ENCODE measurements at regions not wholly inside any gene's neighbourhood (a gene's known extent, or its start where the extent isn't known, plus 50 kb on each side); places are given as distances from the start of the nearest gene placed in this dataset.
A peak's percentile ranks its signal among the peaks of the same experiment; 100 is the strongest.

DNA sequence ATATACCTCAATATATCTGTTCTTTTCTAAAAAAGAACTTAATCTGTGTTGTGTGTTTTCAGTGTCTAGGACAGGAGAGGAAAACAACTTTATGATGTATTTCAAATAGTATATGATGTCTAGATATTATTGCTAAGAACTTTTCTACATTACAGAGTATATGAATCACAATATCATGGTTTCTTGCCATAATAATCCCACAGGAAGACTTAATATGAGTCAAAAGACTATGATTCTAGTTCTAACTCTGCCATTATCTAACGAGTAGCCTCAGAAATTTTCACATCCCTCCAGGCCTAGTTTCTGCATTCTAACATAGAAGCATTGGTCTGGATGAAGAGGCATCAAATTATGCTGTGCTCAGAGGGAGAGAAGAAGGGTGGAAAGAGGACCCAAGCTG is 107.7 kb upstream of the SPRED1 start:
- Histone ChIP-seq H4K20me1 (ENCODE audit: insufficient read depth, poor library complexity, severe bottlenecking) (no peaks in the 10 kb centered on the region), H3K27me3 (no peaks in the 10 kb centered on the region), H3K4me2 (no peak overlapping the region), H3K4me3 (no peak overlapping the region), H3K36me3 (replicated peaks; ENCODE audit: insufficient read depth, low read depth) (no peaks in the 10 kb centered on the region), H3K4me1 (ENCODE audit: insufficient read depth) (no peaks in the 10 kb centered on the region), H3K27ac (no peak overlapping the region), H3K9me3 (ENCODE audit: low read depth) (no peaks in the 10 kb centered on the region), H2AFZ (no peak overlapping the region), H3K79me2 (no peaks in the 10 kb centered on the region), H3K9me2 (replicated peaks; ENCODE audit: insufficient read depth) (no peaks in the 10 kb centered on the region)
- DNase-seq (ENCODE audit: low spot score), result no peak
- TF ChIP-seq, protein P1, sequence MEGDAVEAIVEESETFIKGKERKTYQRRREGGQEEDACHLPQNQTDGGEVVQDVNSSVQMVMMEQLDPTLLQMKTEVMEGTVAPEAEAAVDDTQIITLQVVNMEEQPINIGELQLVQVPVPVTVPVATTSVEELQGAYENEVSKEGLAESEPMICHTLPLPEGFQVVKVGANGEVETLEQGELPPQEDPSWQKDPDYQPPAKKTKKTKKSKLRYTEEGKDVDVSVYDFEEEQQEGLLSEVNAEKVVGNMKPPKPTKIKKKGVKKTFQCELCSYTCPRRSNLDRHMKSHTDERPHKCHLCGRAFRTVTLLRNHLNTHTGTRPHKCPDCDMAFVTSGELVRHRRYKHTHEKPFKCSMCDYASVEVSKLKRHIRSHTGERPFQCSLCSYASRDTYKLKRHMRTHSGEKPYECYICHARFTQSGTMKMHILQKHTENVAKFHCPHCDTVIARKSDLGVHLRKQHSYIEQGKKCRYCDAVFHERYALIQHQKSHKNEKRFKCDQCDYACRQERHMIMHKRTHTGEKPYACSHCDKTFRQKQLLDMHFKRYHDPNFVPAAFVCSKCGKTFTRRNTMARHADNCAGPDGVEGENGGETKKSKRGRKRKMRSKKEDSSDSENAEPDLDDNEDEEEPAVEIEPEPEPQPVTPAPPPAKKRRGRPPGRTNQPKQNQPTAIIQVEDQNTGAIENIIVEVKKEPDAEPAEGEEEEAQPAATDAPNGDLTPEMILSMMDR (IDR thresholded peaks at IDR 0.05; ENCODE audit: poor library complexity), result no peak
- TF ChIP-seq EZH2 (IDR thresholded peaks at IDR 0.05; ENCODE audit: borderline replicate concordance) (no peak), EZH2phosphoT487 (IDR thresholded peaks at IDR 0.05; ENCODE audit: low read depth, severe bottlenecking, unreplicated experiment) (no peak)
- WGBS (ENCODE audit: low lambda C conversion rate, missing lambda C conversion rate), result 77% methylated on average over 1 of the region's 1 CpG

DNA sequence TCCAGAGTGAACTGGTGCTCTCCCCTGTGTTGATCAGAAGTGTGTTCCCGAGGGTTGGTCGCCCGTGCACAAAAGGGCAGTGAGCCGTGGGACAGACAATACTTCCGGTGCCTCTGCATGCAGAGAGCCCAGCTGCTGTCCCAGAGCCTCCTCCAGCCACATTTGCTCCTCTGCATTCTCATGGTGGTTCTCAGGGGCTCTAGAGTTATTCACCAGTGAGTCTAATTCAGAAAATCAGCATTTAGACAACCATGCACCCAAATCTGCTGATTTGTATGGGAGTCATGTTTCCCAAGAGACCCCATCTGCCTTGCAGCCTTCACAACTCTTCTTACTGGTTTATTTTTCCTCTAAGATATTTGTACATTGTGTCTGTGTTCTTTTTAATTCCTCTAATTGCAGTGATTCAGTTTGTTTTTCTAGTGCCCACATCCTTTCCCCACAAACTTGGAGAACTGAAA is 107.0 kb upstream of the SPRED1 start:
- Histone ChIP-seq H3K27me3 (no peaks in the 10 kb centered on the region), H2AFZ (no peak overlapping the region), H3K27ac (no peak overlapping the region), H3K4me2 (no peak overlapping the region), H3K9me2 (replicated peaks; ENCODE audit: insufficient read depth) (no peaks in the 10 kb centered on the region), H3K9me3 (ENCODE audit: low read depth) (peaks cover 4% of the 10 kb centered on the region), H3K36me3 (replicated peaks; ENCODE audit: insufficient read depth, low read depth) (no peaks in the 10 kb centered on the region), H3K4me1 (ENCODE audit: insufficient read depth) (no peaks in the 10 kb centered on the region), H3K79me2 (no peaks in the 10 kb centered on the region), H4K20me1 (ENCODE audit: insufficient read depth, poor library complexity, severe bottlenecking) (no peaks in the 10 kb centered on the region), H3K4me3 (no peak overlapping the region)
- DNase-seq (ENCODE audit: low spot score), result no peak
- TF ChIP-seq EZH2phosphoT487 (IDR thresholded peaks at IDR 0.05; ENCODE audit: low read depth, severe bottlenecking, unreplicated experiment) (no peak), EZH2 (IDR thresholded peaks at IDR 0.05; ENCODE audit: borderline replicate concordance) (no peak)
- TF ChIP-seq, protein P1 (IDR thresholded peaks at IDR 0.05; ENCODE audit: poor library complexity), result no peak
- WGBS (ENCODE audit: low lambda C conversion rate, missing lambda C conversion rate), result 75% methylated on average over 5 of the region's 5 CpGs

DNA sequence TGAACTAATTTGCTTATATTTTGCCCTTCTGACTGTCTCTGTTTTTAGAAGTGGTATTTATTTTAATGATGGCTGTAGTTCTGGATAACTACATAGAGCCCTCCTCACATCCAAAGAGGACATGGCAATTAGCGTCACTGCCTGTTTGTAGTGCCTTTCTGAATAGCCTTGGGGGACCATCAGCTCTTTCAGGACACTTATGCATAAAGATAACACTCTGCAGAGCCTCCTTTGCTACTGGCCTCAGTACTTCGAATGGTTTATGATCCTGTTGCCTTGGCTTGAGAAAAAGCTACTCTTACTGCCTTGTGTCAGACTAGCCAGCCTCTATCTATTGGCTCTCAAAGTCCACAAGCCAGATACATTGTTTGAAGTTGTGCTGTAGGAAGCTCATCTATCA is 105.4 kb upstream of the SPRED1 start:
- Histone ChIP-seq H3K4me1 (ENCODE audit: insufficient read depth) (no peaks in the 10 kb centered on the region), H3K9me3 (ENCODE audit: low read depth) (peaks cover 10% of the 10 kb centered on the region), H3K4me3 (no peak overlapping the region), H3K36me3 (replicated peaks; ENCODE audit: insufficient read depth, low read depth) (no peaks in the 10 kb centered on the region), H3K9me2 (replicated peaks; ENCODE audit: insufficient read depth) (no peaks in the 10 kb centered on the region), H3K27ac (no peak overlapping the region), H3K4me2 (no peak overlapping the region), H3K27me3 (no peaks in the 10 kb centered on the region), H4K20me1 (ENCODE audit: insufficient read depth, poor library complexity, severe bottlenecking) (no peaks in the 10 kb centered on the region), H2AFZ (no peak overlapping the region), H3K79me2 (no peaks in the 10 kb centered on the region)
- DNase-seq (ENCODE audit: low spot score), result peak; percentile 26
- no peak for TF ChIP-seq EZH2 (IDR thresholded peaks at IDR 0.05; ENCODE audit: borderline replicate concordance)
- no peak for TF ChIP-seq EZH2phosphoT487 (IDR thresholded peaks at IDR 0.05; ENCODE audit: low read depth, severe bottlenecking, unreplicated experiment)
- TF ChIP-seq, protein P1 (IDR thresholded peaks at IDR 0.05; ENCODE audit: poor library complexity), result no peak
- 39% methylated on average over 2 of the region's 2 CpGs for WGBS (ENCODE audit: low lambda C conversion rate, missing lambda C conversion rate)

DNA sequence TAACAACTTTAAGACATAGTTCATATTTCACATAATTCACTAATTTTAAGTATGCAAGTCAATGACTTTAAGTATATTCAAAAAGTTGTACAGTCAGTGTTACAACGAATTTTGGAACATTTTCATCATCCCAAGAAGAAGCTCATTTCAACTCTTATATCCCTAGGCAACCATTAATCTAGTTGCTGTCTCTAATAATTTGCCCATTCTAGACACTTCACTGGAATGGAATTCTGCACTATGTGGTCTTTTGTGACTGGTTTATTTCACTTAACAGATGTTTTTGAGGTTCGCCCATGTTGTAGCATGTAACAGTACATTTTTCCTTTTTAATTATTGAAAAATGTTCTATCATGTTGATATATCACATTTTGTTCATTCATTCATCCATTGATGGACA is 104.2 kb upstream of the SPRED1 start:
- WGBS (ENCODE audit: low lambda C conversion rate, missing lambda C conversion rate), result 85% methylated on average over 2 of the region's 2 CpGs
- H3K36me3 ChIP-seq (replicated peaks; ENCODE audit: insufficient read depth, low read depth), result no peaks in the 10 kb centered on the region

More for the DNA sequence above, 104.2 kb upstream of the SPRED1 start:
- DNase-seq (ENCODE audit: low spot score), result no peak
- no peak overlapping the region for H3K27ac ChIP-seq
- H4K20me1 ChIP-seq (ENCODE audit: insufficient read depth, poor library complexity, severe bottlenecking), result no peaks in the 10 kb centered on the region
- H3K27me3 ChIP-seq, result no peaks in the 10 kb centered on the region
- peaks cover 10% of the 10 kb centered on the region for H3K9me3 ChIP-seq (ENCODE audit: low read depth)
- H3K79me2 ChIP-seq, result no peaks in the 10 kb centered on the region
- no peak overlapping the region for H2AFZ ChIP-seq
- H3K4me3 ChIP-seq, result no peak overlapping the region
- TF ChIP-seq EZH2 (IDR thresholded peaks at IDR 0.05; ENCODE audit: borderline replicate concordance) (no peak), EZH2phosphoT487 (IDR thresholded peaks at IDR 0.05; ENCODE audit: low read depth, severe bottlenecking, unreplicated experiment) (no peak)
- TF ChIP-seq, protein P1 (IDR thresholded peaks at IDR 0.05; ENCODE audit: poor library complexity), result no peak
- no peaks in the 10 kb centered on the region for H3K4me1 ChIP-seq (ENCODE audit: insufficient read depth)
- H3K9me2 ChIP-seq (replicated peaks; ENCODE audit: insufficient read depth), result no peaks in the 10 kb centered on the region
- no peak overlapping the region for H3K4me2 ChIP-seq
